ENCODE measurements at regions not wholly inside any gene's neighbourhood (a gene's known extent, or its start where the extent isn't known, plus 50 kb on each side); places are given as distances from the start of the nearest gene placed in this dataset.
"Not testable (repeated sequence)": the region's sequence is repeated elsewhere in the genome, so short reads cannot be mapped to it uniquely, and the experiment has no call there.

GRCh38 chr11:50182486-50182885 is 149.8 kb downstream of the OR4C45 start:
- TF ChIP-seq, protein P1, sequence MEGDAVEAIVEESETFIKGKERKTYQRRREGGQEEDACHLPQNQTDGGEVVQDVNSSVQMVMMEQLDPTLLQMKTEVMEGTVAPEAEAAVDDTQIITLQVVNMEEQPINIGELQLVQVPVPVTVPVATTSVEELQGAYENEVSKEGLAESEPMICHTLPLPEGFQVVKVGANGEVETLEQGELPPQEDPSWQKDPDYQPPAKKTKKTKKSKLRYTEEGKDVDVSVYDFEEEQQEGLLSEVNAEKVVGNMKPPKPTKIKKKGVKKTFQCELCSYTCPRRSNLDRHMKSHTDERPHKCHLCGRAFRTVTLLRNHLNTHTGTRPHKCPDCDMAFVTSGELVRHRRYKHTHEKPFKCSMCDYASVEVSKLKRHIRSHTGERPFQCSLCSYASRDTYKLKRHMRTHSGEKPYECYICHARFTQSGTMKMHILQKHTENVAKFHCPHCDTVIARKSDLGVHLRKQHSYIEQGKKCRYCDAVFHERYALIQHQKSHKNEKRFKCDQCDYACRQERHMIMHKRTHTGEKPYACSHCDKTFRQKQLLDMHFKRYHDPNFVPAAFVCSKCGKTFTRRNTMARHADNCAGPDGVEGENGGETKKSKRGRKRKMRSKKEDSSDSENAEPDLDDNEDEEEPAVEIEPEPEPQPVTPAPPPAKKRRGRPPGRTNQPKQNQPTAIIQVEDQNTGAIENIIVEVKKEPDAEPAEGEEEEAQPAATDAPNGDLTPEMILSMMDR (IDR thresholded peaks at IDR 0.05; ENCODE audit: control extremely low read depth, extremely low read depth), result no peak
- Histone ChIP-seq H3K4me1 (ENCODE audit: control insufficient read depth in 5 of 5, insufficient read depth in 5 of 5, low read length in 5 of 5) (no peaks in the 10 kb centered on the region), H3K27me3 (ENCODE audit: control insufficient read depth in 3 of 3, insufficient read depth in 3 of 3, low read length in 2 of 3) (no peaks in the 10 kb centered on the region), H3K4me3 (no peak overlapping the region), H3K36me3 (ENCODE audit: control insufficient read depth in 4 of 4, insufficient read depth in 4 of 4, low read length in 4 of 4) (no peaks in the 10 kb centered on the region), H3K9ac (ENCODE audit: insufficient read depth in 1 of 2, low read length in 2 of 2) (no peak overlapping the region), H3K9me3 (ENCODE audit: control insufficient read depth in 4 of 4, insufficient read depth in 3 of 4, low read length in 3 of 4) (peaks cover 0 to 8% (median 2%) of the 10 kb centered on the region in 4 donors), H3K27ac (ENCODE audit: low read depth in 1 of 2, low read length in 1 of 2) (no peak overlapping the region)
- 95 to 97% methylated on average over 2 of the region's 2 CpGs for WGBS, 2 donors
- DNase-seq (no peak), ATAC-seq (ENCODE audit: insufficient read depth, low FRiP score) (no peak)

GRCh38 chr11:50183170-50183569 is 150.5 kb downstream of the OR4C45 start:
- not testable (repeated sequence) for H3K9me3 ChIP-seq (ENCODE audit: control insufficient read depth in 4 of 4, insufficient read depth in 3 of 4, low read length in 3 of 4); ATAC-seq (ENCODE audit: insufficient read depth, low FRiP score); DNase-seq; H3K27me3 ChIP-seq (ENCODE audit: control insufficient read depth in 3 of 3, insufficient read depth in 3 of 3, low read length in 2 of 3); H3K4me3 ChIP-seq; H3K27ac ChIP-seq (ENCODE audit: low read depth in 1 of 2, low read length in 1 of 2); H3K36me3 ChIP-seq (ENCODE audit: control insufficient read depth in 4 of 4, insufficient read depth in 4 of 4, low read length in 4 of 4); H3K4me1 ChIP-seq (ENCODE audit: control insufficient read depth in 5 of 5, insufficient read depth in 5 of 5, low read length in 5 of 5); H3K9ac ChIP-seq (ENCODE audit: insufficient read depth in 1 of 2, low read length in 2 of 2)
- WGBS, 2 donors, result 89 to 90% methylated on average over 19 of the region's 19 CpGs

- Histone ChIP-seq H3K4me1 (ENCODE audit: control insufficient read depth in 5 of 5, insufficient read depth in 5 of 5, low read length in 5 of 5) (no peaks in the 10 kb centered on the region), H3K27ac (ENCODE audit: low read depth in 1 of 2, low read length in 1 of 2) (no peak overlapping the region), H3K9ac (ENCODE audit: insufficient read depth in 1 of 2, low read length in 2 of 2) (no peak overlapping the region), H3K36me3 (ENCODE audit: control insufficient read depth in 4 of 4, insufficient read depth in 4 of 4, low read length in 4 of 4) (no peaks in the 10 kb centered on the region), H3K4me3 (no peak overlapping the region), H3K9me3 (ENCODE audit: control insufficient read depth in 4 of 4, insufficient read depth in 3 of 4, low read length in 3 of 4) (peaks cover 0 to 8% (median 2%) of the 10 kb centered on the region in 4 donors), H3K27me3 (ENCODE audit: control insufficient read depth in 3 of 3, insufficient read depth in 3 of 3, low read length in 2 of 3) (no peaks in the 10 kb centered on the region)
- ATAC-seq (ENCODE audit: insufficient read depth, low FRiP score) (no peak), DNase-seq (no peak)
- TF ChIP-seq, protein P1 (IDR thresholded peaks at IDR 0.05; ENCODE audit: control extremely low read depth, extremely low read depth), result no peak
- 50 to 83% methylated on average over 1 of the region's 1 CpG for WGBS, 2 donors
These were observed 153.5 kb downstream of the OR4C45 start for GRCh38 chr11:50186146-50186545.

- H3K9me3 ChIP-seq (ENCODE audit: control insufficient read depth in 4 of 4, insufficient read depth in 3 of 4, low read length in 3 of 4), result peaks cover 0 to 4% (median 2%) of the 10 kb centered on the region in 4 donors
- no peak for ATAC-seq (ENCODE audit: insufficient read depth, low FRiP score)
- 28 to 44% methylated on average over 1 of the region's 1 CpG for WGBS, 2 donors
- no peak overlapping the region for H3K9ac ChIP-seq (ENCODE audit: insufficient read depth in 1 of 2, low read length in 2 of 2)
- H3K4me1 ChIP-seq (ENCODE audit: control insufficient read depth in 5 of 5, insufficient read depth in 5 of 5, low read length in 5 of 5), result no peaks in the 10 kb centered on the region
- H3K36me3 ChIP-seq (ENCODE audit: control insufficient read depth in 4 of 4, insufficient read depth in 4 of 4, low read length in 4 of 4), result no peaks in the 10 kb centered on the region
- TF ChIP-seq, protein P1 (IDR thresholded peaks at IDR 0.05; ENCODE audit: control extremely low read depth, extremely low read depth), result no peak
- H3K4me3 ChIP-seq, result no peak overlapping the region
- no peak for DNase-seq
- H3K27ac ChIP-seq (ENCODE audit: low read depth in 1 of 2, low read length in 1 of 2), result no peak overlapping the region
- no peaks in the 10 kb centered on the region for H3K27me3 ChIP-seq (ENCODE audit: control insufficient read depth in 3 of 3, insufficient read depth in 3 of 3, low read length in 2 of 3)
These were observed 154.5 kb downstream of the OR4C45 start for GRCh38 chr11:50187220-50187619.
